SJSA1 (cell line): ENCODE measurements at regions not wholly inside any gene's neighbourhood (a gene's known extent, or its start where the extent isn't known, plus 50 kb on each side); places are given as distances from the start of the nearest gene placed in this dataset.
"Not testable (repeated sequence)": the region's sequence is repeated elsewhere in the genome, so short reads cannot be mapped to it uniquely, and the experiment has no call there.

Experiments used
- DNase-seq, 2 experiments: peaks; one replicate each; pipeline ENCODE4 v3.0.0-alpha.2; 2015 to 2020; ENCODE audit warnings: low spot score in 2 of 2, low read depth in 1 of 2
- H3K27ac ChIP-seq: fragments of 250-450 bp; sonication (Bioruptor Pico); 2 replicates; pipeline ENCODE4 v1.5.1; 2020; ENCODE audit warnings: mild to moderate bottlenecking, moderate library complexity
- H3K27me3 ChIP-seq: fragments of 250-450 bp; sonication (Bioruptor Pico); replicated peaks from 2 replicates; pipeline ENCODE4 v1.5.1; 2020; ENCODE audit warnings: mild to moderate bottlenecking, moderate library complexity
- H3K36me3 ChIP-seq: fragments of 250-450 bp; sonication (Bioruptor Pico); 2 replicates; pipeline ENCODE4 v1.5.1; 2020; ENCODE audit warnings: mild to moderate bottlenecking
- H3K4me1 ChIP-seq: fragments of 250-450 bp; sonication (Bioruptor Pico); replicated peaks from 2 replicates; pipeline ENCODE4 v1.6.1; 2021; ENCODE audit warnings: mild to moderate bottlenecking
- H3K4me3 ChIP-seq: fragments of 250-450 bp; sonication (Bioruptor Pico); 2 replicates; pipeline ENCODE4 v1.5.1; 2020; ENCODE audit warnings: mild to moderate bottlenecking
- H3K9me3 ChIP-seq: fragments of 250-450 bp; sonication (Bioruptor Pico); replicated peaks from 2 replicates; pipeline ENCODE4 v1.5.1; 2020; ENCODE audit warnings: mild to moderate bottlenecking

- H3K4me3 ChIP-seq, result no peak overlapping the region
- peaks cover 7% of the 10 kb centered on the region for H3K4me1 ChIP-seq
- no peaks in the 10 kb centered on the region for H3K27me3 ChIP-seq
- H3K9me3 ChIP-seq, result no peaks in the 10 kb centered on the region
- H3K36me3 ChIP-seq, result no peaks in the 10 kb centered on the region
- no peak for DNase-seq
- no peak overlapping the region for H3K27ac ChIP-seq
Measured at GRCh38 chr12:96085475-96085874, 50.1 kb upstream of the LTA4H start.

GRCh38 chr12:96086190-96086589, 50.8 kb upstream of the LTA4H start:
- H3K4me1 ChIP-seq, H3K27ac ChIP-seq, H3K36me3 ChIP-seq, H3K27me3 ChIP-seq, DNase-seq, H3K4me3 ChIP-seq, H3K9me3 ChIP-seq: not testable (repeated sequence)

GRCh38 chr12:96091833-96092232, 56.4 kb upstream of the LTA4H start:
- Histone ChIP-seq H3K27me3 (no peaks in the 10 kb centered on the region), H3K27ac (no peak overlapping the region), H3K9me3 (no peaks in the 10 kb centered on the region), H3K36me3 (no peaks in the 10 kb centered on the region), H3K4me1 (no peaks in the 10 kb centered on the region), H3K4me3 (no peak overlapping the region)
- no peak for DNase-seq

GRCh38 chr12:96093543-96094196, 58.3 kb upstream of the LTA4H start:
- Histone ChIP-seq H3K4me1 (no peaks in the 10 kb centered on the region), H3K36me3 (no peaks in the 10 kb centered on the region), H3K4me3 (no peak overlapping the region), H3K27ac (no peak overlapping the region), H3K9me3 (no peaks in the 10 kb centered on the region), H3K27me3 (no peaks in the 10 kb centered on the region)
- no peak for DNase-seq

GRCh38 chr12:96094201-96094600, 58.8 kb upstream of the LTA4H start:
- Histone ChIP-seq H3K27me3 (no peaks in the 10 kb centered on the region), H3K4me1 (no peaks in the 10 kb centered on the region), H3K27ac (no peak overlapping the region), H3K9me3 (no peaks in the 10 kb centered on the region), H3K36me3 (no peaks in the 10 kb centered on the region), H3K4me3 (no peak overlapping the region)
- DNase-seq, result no peak

- DNase-seq, result no peak
- no peaks in the 10 kb centered on the region for H3K4me1 ChIP-seq
- no peak overlapping the region for H3K27ac ChIP-seq
- H3K27me3 ChIP-seq, result no peaks in the 10 kb centered on the region
- no peak overlapping the region for H3K4me3 ChIP-seq
- H3K9me3 ChIP-seq, result no peaks in the 10 kb centered on the region
- no peaks in the 10 kb centered on the region for H3K36me3 ChIP-seq
Measured at GRCh38 chr12:96098631-96099030, 63.2 kb upstream of the LTA4H start.

- no peaks in the 10 kb centered on the region for H3K4me1 ChIP-seq
- H3K4me3 ChIP-seq, result no peak overlapping the region
- no peak for DNase-seq
- no peak overlapping the region for H3K27ac ChIP-seq
- no peaks in the 10 kb centered on the region for H3K36me3 ChIP-seq
- no peaks in the 10 kb centered on the region for H3K27me3 ChIP-seq
- H3K9me3 ChIP-seq, result no peaks in the 10 kb centered on the region
Measured at GRCh38 chr12:96099421-96099820, 64.0 kb upstream of the LTA4H start.

- Histone ChIP-seq H3K27ac (no peak overlapping the region), H3K27me3 (no peaks in the 10 kb centered on the region), H3K4me3 (no peak overlapping the region), H3K36me3 (no peaks in the 10 kb centered on the region), H3K4me1 (no peaks in the 10 kb centered on the region), H3K9me3 (no peaks in the 10 kb centered on the region)
- no peak for DNase-seq
Measured at GRCh38 chr12:96099986-96100385, 64.6 kb upstream of the LTA4H start.

GRCh38 chr12:96101806-96102205, 66.4 kb upstream of the LTA4H start:
- Histone ChIP-seq H3K27ac (no peak overlapping the region), H3K4me1 (no peaks in the 10 kb centered on the region)

GRCh38 chr12:96103067-96103644, 67.8 kb upstream of the LTA4H start:
- Histone ChIP-seq H3K4me3 (no peak overlapping the region), H3K36me3 (no peaks in the 10 kb centered on the region), H3K4me1 (no peaks in the 10 kb centered on the region), H3K27me3 (no peaks in the 10 kb centered on the region), H3K9me3 (no peaks in the 10 kb centered on the region), H3K27ac (no peak overlapping the region)
- DNase-seq, result no peak

More at GRCh38 chr12:96101806-96102205, 66.4 kb upstream of the LTA4H start:
- H3K4me3 ChIP-seq, result no peak overlapping the region
- H3K36me3 ChIP-seq, result no peaks in the 10 kb centered on the region
- DNase-seq, result no peak
- H3K9me3 ChIP-seq, result no peaks in the 10 kb centered on the region
- H3K27me3 ChIP-seq, result no peaks in the 10 kb centered on the region

- Histone ChIP-seq H3K9me3 (no peaks in the 10 kb centered on the region), H3K27ac (no peak overlapping the region), H3K27me3 (no peaks in the 10 kb centered on the region), H3K4me3 (no peak overlapping the region), H3K36me3 (no peaks in the 10 kb centered on the region), H3K4me1 (no peaks in the 10 kb centered on the region)
- no peak for DNase-seq
Measured at GRCh38 chr12:96104566-96104965, 69.2 kb upstream of the LTA4H start.

GRCh38 chr12:96106137-96106536, 70.8 kb upstream of the LTA4H start:
- Histone ChIP-seq H3K4me1 (no peaks in the 10 kb centered on the region), H3K27me3 (no peaks in the 10 kb centered on the region), H3K4me3 (no peak overlapping the region), H3K36me3 (no peaks in the 10 kb centered on the region), H3K9me3 (no peaks in the 10 kb centered on the region), H3K27ac (no peak overlapping the region)
- DNase-seq, result no peak

GRCh38 chr12:96107236-96107635, 71.8 kb upstream of the LTA4H start:
- H3K36me3 ChIP-seq, result no peaks in the 10 kb centered on the region
- H3K4me3 ChIP-seq, result no peak overlapping the region
- H3K27ac ChIP-seq, result no peak overlapping the region
- DNase-seq, result no peak
- H3K9me3 ChIP-seq, result no peaks in the 10 kb centered on the region
- H3K4me1 ChIP-seq, result no peaks in the 10 kb centered on the region
- H3K27me3 ChIP-seq, result no peaks in the 10 kb centered on the region

GRCh38 chr12:96108321-96108720, 72.9 kb upstream of the LTA4H start:
- no peak for DNase-seq
- Histone ChIP-seq H3K9me3 (no peaks in the 10 kb centered on the region), H3K27me3 (no peaks in the 10 kb centered on the region)

GRCh38 chr12:96108941-96109340, 73.6 kb upstream of the LTA4H start:
- DNase-seq, H3K36me3 ChIP-seq, H3K27me3 ChIP-seq, H3K4me3 ChIP-seq, H3K9me3 ChIP-seq, H3K4me1 ChIP-seq, H3K27ac ChIP-seq: not testable (repeated sequence)

More at GRCh38 chr12:96108321-96108720, 72.9 kb upstream of the LTA4H start:
- Histone ChIP-seq H3K4me3 (no peak overlapping the region), H3K4me1 (no peaks in the 10 kb centered on the region), H3K36me3 (no peaks in the 10 kb centered on the region), H3K27ac (no peak overlapping the region)
